ENCODE measurements at regions not wholly inside any gene's neighbourhood (a gene's known extent, or its start where the extent isn't known, plus 50 kb on each side); places are given as distances from the start of the nearest gene placed in this dataset.

GRCh38 chr2:19028587-19029375 lies 329.6 kb downstream of the OSR1 start:
- Histone ChIP-seq H2AFZ (ENCODE audit: low read depth, low read length) (no peak overlapping the region), H3K27ac (ENCODE audit: low read length) (no peak overlapping the region), H4K20me1 (ENCODE audit: insufficient read depth, low read length) (no peaks in the 10 kb centered on the region), H3K9ac (ENCODE audit: low read depth, low read length) (no peak overlapping the region), H3K4me2 (ENCODE audit: insufficient read depth, low read length) (no peak overlapping the region), H3K27me3 (ENCODE audit: insufficient read depth, low read length, poor library complexity) (no peaks in the 10 kb centered on the region), H3K9me3 (ENCODE audit: insufficient read depth, low read length, severe bottlenecking) (no peaks in the 10 kb centered on the region), H3K79me2 (ENCODE audit: insufficient read depth, low read length) (no peaks in the 10 kb centered on the region), H3K4me1 (ENCODE audit: insufficient read depth, low read length) (no peaks in the 10 kb centered on the region), H3K4me3 (ENCODE audit: low read depth in 1 of 2, low read length in 2 of 2) (no peak overlapping the region), H3K36me3 (ENCODE audit: insufficient read depth, low read length) (no peaks in the 10 kb centered on the region)
- no peak for DNase-seq
- TF ChIP-seq EZH2 (IDR thresholded peaks at IDR 0.05; ENCODE audit: borderline replicate concordance, low read depth, low read length, severe bottlenecking) (no peak), CTCF (IDR thresholded peaks at IDR 0.05; ENCODE audit: borderline replicate concordance, extremely low read depth, low read length, poor library complexity, severe bottlenecking) (no peak)
- ATAC-seq (ENCODE audit: insufficient read depth, low read depth), result no peak

- Histone ChIP-seq H3K27ac (ENCODE audit: low read length) (no peak overlapping the region), H4K20me1 (ENCODE audit: insufficient read depth, low read length) (no peaks in the 10 kb centered on the region), H3K4me1 (ENCODE audit: insufficient read depth, low read length) (no peaks in the 10 kb centered on the region), H3K9ac (ENCODE audit: low read depth, low read length) (no peak overlapping the region), H3K9me3 (ENCODE audit: insufficient read depth, low read length, severe bottlenecking) (no peaks in the 10 kb centered on the region), H3K4me2 (ENCODE audit: insufficient read depth, low read length) (no peak overlapping the region), H2AFZ (ENCODE audit: low read depth, low read length) (no peak overlapping the region), H3K79me2 (ENCODE audit: insufficient read depth, low read length) (no peaks in the 10 kb centered on the region), H3K36me3 (ENCODE audit: insufficient read depth, low read length) (no peaks in the 10 kb centered on the region), H3K27me3 (ENCODE audit: insufficient read depth, low read length, poor library complexity) (no peaks in the 10 kb centered on the region), H3K4me3 (ENCODE audit: low read depth in 1 of 2, low read length in 2 of 2) (no peak overlapping the region)
- ATAC-seq (ENCODE audit: insufficient read depth, low read depth), result no peak
- no peak for TF ChIP-seq CTCF (IDR thresholded peaks at IDR 0.05; ENCODE audit: borderline replicate concordance, extremely low read depth, low read length, poor library complexity, severe bottlenecking)
- no peak for DNase-seq
Observed at GRCh38 chr2:19027626-19028025, 330.8 kb downstream of the OSR1 start.

- Histone ChIP-seq H4K20me1 (ENCODE audit: insufficient read depth, low read length) (no peaks in the 10 kb centered on the region), H3K4me1 (ENCODE audit: insufficient read depth, low read length) (no peaks in the 10 kb centered on the region), H2AFZ (ENCODE audit: low read depth, low read length) (no peak overlapping the region), H3K9ac (ENCODE audit: low read depth, low read length) (no peak overlapping the region), H3K27ac (ENCODE audit: low read length) (no peak overlapping the region), H3K79me2 (ENCODE audit: insufficient read depth, low read length) (no peaks in the 10 kb centered on the region), H3K4me2 (ENCODE audit: insufficient read depth, low read length) (no peak overlapping the region), H3K4me3 (ENCODE audit: low read depth in 1 of 2, low read length in 2 of 2) (no peak overlapping the region), H3K9me3 (ENCODE audit: insufficient read depth, low read length, severe bottlenecking) (no peaks in the 10 kb centered on the region), H3K27me3 (ENCODE audit: insufficient read depth, low read length, poor library complexity) (no peaks in the 10 kb centered on the region), H3K36me3 (ENCODE audit: insufficient read depth, low read length) (no peaks in the 10 kb centered on the region)
- TF ChIP-seq CTCF (IDR thresholded peaks at IDR 0.05; ENCODE audit: borderline replicate concordance, extremely low read depth, low read length, poor library complexity, severe bottlenecking) (no peak), EZH2 (IDR thresholded peaks at IDR 0.05; ENCODE audit: borderline replicate concordance, low read depth, low read length, severe bottlenecking) (no peak)
- no peak for ATAC-seq (ENCODE audit: insufficient read depth, low read depth)
- DNase-seq, result no peak
Observed at GRCh38 chr2:19026261-19026660, 332.2 kb downstream of the OSR1 start.
